NT2/D1 (cell line): ENCODE measurements at regions not wholly inside any gene's neighbourhood (a gene's known extent, or its start where the extent isn't known, plus 50 kb on each side); places are given as distances from the start of the nearest gene placed in this dataset.

Experiments
- SUZ12 ChIP-seq: IDR thresholded peaks from 2 replicates; pipeline ENCODE4 v1.6.1; 2011; ENCODE audit not compliant: insufficient read length, insufficient read depth; ENCODE audit errors: extremely low read depth
- ZNF274 ChIP-seq: IDR thresholded peaks from 2 replicates; pipeline ENCODE4 v1.6.1; 2011; ENCODE audit warnings: mild to moderate bottlenecking, low read depth, low read length

DNA sequence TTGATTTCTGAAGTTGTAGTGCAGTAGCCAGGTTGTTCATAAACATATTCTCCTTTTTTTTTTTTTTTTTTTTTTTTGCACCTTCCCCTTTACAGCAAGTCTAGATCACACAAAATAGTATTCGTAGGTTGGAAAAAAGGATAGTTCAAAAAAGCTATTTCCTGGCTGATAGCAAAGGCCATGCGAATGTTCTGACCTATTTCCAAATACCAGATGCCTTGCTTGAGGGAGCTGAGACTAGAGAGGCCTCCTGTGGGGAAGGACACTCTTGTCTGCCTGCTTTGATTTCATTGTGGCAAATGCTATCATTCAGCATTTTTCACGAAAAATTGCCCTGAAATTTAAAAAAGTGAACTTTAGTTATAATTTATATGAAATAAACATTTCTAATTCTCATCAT, 111.4 kb downstream of the MAD2L1 start:
- TF ChIP-seq ZNF274 (no peak), SUZ12 (no peak)
